NCI-H1436 treated with DMSO at 0.1 percent for 48 hours (cell line): ENCODE measurements at regions not wholly inside any gene's neighbourhood (a gene's known extent, or its start where the extent isn't known, plus 50 kb on each side); places are given as distances from the start of the nearest gene placed in this dataset.
"Not testable (repeated sequence)": the region's sequence is repeated elsewhere in the genome, so short reads cannot be mapped to it uniquely, and the experiment has no call there.

Experiments
- DNase-seq: peaks from one replicate; lab custom pipeline; 2025; lab: John Stamatoyannopoulos, UW

GRCh38 chr20:11686195-11686594 is 231.5 kb upstream of the BTBD3 start:
- no peak for DNase-seq

GRCh38 chr20:11686820-11687543 is 230.7 kb upstream of the BTBD3 start:
- no peak for DNase-seq

DNA sequence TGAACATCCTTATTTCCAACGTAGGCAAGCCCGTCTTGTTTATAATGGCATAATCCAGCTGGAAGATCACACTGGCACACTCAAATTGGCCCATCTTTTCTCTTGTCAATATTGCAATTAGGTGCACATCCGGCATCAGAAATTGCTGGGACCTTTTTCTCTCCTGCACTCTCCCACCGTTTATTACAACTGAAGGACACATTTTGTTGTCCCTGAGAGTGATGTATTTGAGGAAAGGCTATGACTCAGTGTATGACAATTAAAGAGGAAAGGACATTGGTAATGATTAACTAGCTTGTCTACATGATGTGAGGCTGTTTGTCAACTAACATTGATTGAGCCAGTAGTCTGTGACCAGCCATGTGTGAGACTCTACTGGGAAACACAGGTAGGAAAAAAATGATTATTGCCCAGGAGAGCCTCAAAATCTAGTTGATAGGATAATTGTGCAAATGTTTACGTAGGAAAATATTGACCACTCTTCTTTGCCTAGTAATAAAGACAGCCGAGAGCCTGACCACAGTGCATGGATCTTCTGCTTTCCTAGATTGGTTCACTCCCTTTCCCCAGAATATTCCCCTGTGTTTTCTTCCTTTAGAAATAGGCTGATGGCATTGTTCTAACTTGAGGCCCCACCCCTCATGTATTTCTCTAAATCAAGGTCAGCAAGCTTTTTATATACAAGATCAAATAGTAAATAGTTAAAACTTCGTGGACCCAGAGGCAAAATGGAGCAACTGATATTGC is 230.0 kb upstream of the BTBD3 start:
- DNase-seq = no peak

GRCh38 chr20:11689262-11689661 is 228.4 kb upstream of the BTBD3 start:
- no peak for DNase-seq

- DNase-seq = no peak
These were observed 225.9 kb upstream of the BTBD3 start for GRCh38 chr20:11691766-11692165.

- no peak for DNase-seq
These were observed 225.1 kb upstream of the BTBD3 start for GRCh38 chr20:11692567-11692966.

DNA sequence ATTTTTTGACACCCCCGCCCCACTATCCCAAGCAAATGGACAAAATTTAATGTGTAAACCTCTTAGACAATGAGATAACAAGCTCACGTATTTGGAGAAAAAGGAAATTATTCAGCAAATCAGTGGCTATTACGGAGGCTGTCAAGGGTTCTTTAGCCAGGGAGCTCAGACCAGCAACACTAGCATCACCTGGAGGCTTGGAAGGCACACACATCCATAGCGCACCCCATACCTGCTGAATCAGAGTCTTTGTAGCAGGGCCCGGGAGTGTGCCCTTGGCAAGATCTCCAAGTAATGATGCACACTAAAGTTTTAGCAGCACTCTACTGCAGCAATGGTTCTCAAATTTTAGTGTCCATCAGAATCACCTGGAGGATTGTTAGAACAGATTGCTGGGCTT is 223.2 kb upstream of the BTBD3 start:
- no peak for DNase-seq

- no peak for DNase-seq
These were observed 220.6 kb upstream of the BTBD3 start for GRCh38 chr20:11697055-11697454.

DNA sequence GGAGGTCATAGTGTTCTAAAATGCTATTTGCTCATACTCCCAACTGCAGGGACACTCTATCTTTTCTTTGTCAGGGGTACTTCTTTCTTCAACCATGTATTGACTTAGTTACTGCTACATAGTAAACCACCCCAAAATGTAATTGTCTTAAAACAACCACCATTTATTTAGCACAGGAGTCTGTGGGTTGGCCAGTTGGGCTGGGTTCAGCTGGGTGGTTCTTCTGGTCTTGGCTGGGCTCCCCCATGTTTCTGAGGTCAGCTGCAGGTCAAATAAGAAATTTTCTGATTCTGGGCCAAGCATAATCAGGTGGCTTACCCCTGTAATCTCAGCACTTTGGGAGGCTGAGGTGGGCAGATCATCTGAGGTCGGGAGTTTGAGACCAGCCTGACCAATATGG is 220.0 kb upstream of the BTBD3 start:
- DNase-seq = no peak

DNA sequence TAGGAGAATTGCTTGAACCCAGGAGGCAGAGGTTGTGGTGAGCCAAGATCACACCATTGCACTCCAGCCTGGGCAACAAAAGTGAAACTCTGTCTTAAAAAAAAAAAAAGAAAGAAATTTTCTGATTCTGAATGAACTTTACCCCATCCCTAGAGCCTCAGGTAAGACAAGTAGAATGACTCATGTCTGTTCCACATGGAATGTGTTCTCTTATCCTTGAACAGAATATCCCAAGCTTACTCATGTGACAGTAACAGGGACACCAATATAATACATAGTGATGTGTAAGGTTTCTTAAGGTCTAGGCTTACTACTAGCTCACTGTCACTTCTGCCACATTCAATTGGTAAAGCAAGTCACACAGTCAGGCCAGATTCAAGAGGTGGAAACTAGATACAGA is 219.6 kb upstream of the BTBD3 start:
- DNase-seq = no peak

- DNase-seq = no peak
These were observed 216.9 kb upstream of the BTBD3 start for GRCh38 chr20:11700831-11701230.

GRCh38 chr20:11702721-11703518 is 214.8 kb upstream of the BTBD3 start:
- no peak for DNase-seq

DNA sequence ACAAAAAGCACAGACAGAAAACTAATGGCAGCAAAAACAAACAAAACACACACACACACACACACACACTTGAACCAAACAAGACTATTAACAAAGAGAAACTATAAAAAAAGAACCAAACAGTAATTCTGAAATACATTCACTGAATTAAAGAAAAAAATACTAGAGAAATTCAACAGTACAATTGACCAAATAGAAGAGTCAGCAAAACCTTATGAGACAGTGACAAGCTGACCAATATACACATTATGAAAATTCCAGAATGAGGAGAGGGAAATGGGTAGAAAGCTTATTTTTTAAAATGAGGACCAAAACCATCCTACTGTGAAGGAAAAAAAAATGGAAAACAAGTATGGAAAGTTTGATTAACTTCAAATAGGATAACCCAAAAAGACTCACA is 212.2 kb upstream of the BTBD3 start:
- DNase-seq = no peak

- not testable (repeated sequence) for DNase-seq
These were observed 209.5 kb upstream of the BTBD3 start for GRCh38 chr20:11708223-11708622.

GRCh38 chr20:11711214-11711613 is 206.5 kb upstream of the BTBD3 start:
- no peak for DNase-seq

DNA sequence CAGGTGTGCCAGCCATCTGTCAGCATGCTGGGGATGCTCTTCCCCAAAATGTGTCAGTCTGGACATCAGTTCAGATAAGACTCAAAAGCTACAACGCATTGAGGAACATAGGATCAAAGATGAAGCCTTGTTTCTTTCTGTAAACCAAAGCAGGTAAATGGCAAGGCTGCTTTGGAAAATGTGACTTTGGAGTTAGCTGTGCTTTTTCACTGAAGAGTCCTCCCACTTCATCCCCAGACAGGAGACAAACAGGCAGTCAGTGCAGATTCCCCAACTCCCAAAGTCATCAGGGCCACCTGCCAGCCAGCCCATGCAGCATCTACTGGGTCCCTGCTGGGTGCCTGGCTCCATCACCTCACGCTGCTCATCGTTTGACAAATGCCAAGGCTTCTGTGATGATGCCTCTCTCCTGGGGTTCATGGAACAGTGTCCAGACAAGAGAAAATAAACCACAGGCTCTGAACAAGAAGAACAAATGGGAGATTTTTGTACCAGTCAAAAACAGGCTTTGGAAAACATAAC is 205.0 kb upstream of the BTBD3 start:
- DNase-seq = no peak

GRCh38 chr20:11714886-11715285 is 202.8 kb upstream of the BTBD3 start:
- DNase-seq = no peak

- no peak for DNase-seq
These were observed 201.3 kb upstream of the BTBD3 start for GRCh38 chr20:11716239-11716944.

DNA sequence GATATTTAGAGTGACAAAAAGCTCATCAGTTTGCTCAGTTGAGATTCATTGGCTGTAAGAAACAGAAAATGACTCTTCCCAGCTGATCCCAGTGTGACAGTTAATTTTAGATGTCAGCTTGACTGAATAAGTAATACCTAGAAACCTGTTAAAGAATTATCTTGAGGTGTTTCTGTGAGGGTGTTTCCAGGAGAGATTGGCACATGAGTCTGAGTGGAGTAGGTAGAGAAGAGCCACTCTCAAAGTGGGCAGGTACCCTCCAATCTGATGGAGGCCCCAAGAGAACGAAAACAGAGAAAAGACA is 200.8 kb upstream of the BTBD3 start:
- DNase-seq = no peak

DNA sequence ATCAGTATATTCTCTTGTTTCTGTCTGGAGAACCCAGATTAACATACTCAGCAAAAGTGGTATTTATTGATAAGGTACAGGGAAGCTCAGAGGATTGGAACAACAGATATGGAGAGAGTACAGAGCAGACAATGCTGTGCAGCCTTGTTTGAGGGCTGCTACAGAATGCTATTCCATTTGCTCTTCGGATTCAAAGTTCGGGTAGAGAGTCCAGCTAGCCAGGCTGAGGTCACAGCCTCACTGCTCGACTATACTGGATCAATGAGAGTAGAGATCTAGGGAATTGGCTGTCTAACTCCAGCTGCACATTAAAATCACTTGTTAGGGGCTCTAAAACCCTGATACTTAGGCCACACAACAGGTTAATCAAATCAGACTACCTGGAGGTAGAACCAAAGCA is 200.1 kb upstream of the BTBD3 start:
- no peak for DNase-seq

- DNase-seq = no peak
These were observed 199.1 kb upstream of the BTBD3 start for GRCh38 chr20:11718474-11719094.

- no peak for DNase-seq
These were observed 198.5 kb upstream of the BTBD3 start for GRCh38 chr20:11719153-11719552.
